Kidney (tissue), 13 donors: ENCODE measurements at regions not wholly inside any gene's neighbourhood (a gene's known extent, or its start where the extent isn't known, plus 50 kb on each side); places are given as distances from the start of the nearest gene placed in this dataset.

Experiments
- DNase-seq, 5 donors: peaks; one replicate each; pipeline ENCODE4 v3.0.0-alpha.2; 2013 to 2020
- FAIRE-seq: peaks from 2 replicates; lab custom pipeline; 2012; peaks lifted over from hg19 to GRCh38; lab: Jason Lieb, UNC
- H3K27ac ChIP-seq, 2 donors: one replicate each; pipeline ENCODE4 v1.7.0; 2013; ENCODE audit warnings: low read depth in 2 of 2, low read length in 2 of 2, inconsistent platforms in 1 of 2
- H3K27me3 ChIP-seq: one replicate; pipeline ENCODE4 v1.7.1; 2013; ENCODE audit warnings: low read length, inconsistent platforms; ENCODE audit not compliant: control insufficient read depth, insufficient read depth
- H3K36me3 ChIP-seq, 3 donors: one replicate each; pipeline versions ENCODE4 v1.7.0 to v1.7.1; 2013; ENCODE audit warnings: low read length in 3 of 3, control low read depth in 1 of 3, inconsistent platforms in 1 of 3; ENCODE audit not compliant: insufficient read depth in 3 of 3, control insufficient read depth in 2 of 3
- H3K4me1 ChIP-seq, 3 donors: one replicate each; pipeline versions ENCODE4 v1.7.0 to v1.7.1; 2013; ENCODE audit warnings: low read length in 3 of 3, inconsistent platforms in 1 of 3, low read depth in 1 of 3; ENCODE audit not compliant: control insufficient read depth in 2 of 3, insufficient read depth in 2 of 3
- H3K4me3 ChIP-seq, 3 donors: one replicate each; pipeline versions ENCODE4 v1.7.0 to v1.8.1; 2013; ENCODE audit warnings: low read length in 3 of 3, control low read depth in 1 of 3, inconsistent platforms in 1 of 3
- H3K9ac ChIP-seq, 3 donors: one replicate each; pipeline versions ENCODE4 v1.7.0 to v1.7.1; 2013; ENCODE audit warnings: low read length in 3 of 3, control low read depth in 1 of 3, inconsistent platforms in 1 of 3
- H3K9me3 ChIP-seq, 3 donors: one replicate each; pipeline versions ENCODE4 v1.7.0 to v1.7.1; 2013; ENCODE audit warnings: low read length in 3 of 3, control low read depth in 1 of 3, inconsistent platforms in 1 of 3; ENCODE audit not compliant: control insufficient read depth in 2 of 3, insufficient read depth in 1 of 3
- intact Hi-C: fragments of 100-400 bp; cut with DNase I; formaldehyde crosslinking; loops from one replicate; pipeline ENCODE4 v1.11.1; 2022
- TF ChIP-seq, protein P1 (sequence below): IDR thresholded peaks from 3 replicates; pipeline ENCODE4 v1.5.1; 2012; ENCODE audit warnings: mild to moderate bottlenecking, moderate library complexity, borderline replicate concordance; ENCODE audit not compliant: insufficient read depth; ENCODE audit errors: extremely low read depth
- donor health status: control.
- donor health status: control.
- donor health status: control.
- donor health status: control.
- donor health status: control.
- donor health status: DM: yes; HTN: yes; CAD: no.
- donor health status: Normal renal cell carcinoma (clear cell type).

DNA sequence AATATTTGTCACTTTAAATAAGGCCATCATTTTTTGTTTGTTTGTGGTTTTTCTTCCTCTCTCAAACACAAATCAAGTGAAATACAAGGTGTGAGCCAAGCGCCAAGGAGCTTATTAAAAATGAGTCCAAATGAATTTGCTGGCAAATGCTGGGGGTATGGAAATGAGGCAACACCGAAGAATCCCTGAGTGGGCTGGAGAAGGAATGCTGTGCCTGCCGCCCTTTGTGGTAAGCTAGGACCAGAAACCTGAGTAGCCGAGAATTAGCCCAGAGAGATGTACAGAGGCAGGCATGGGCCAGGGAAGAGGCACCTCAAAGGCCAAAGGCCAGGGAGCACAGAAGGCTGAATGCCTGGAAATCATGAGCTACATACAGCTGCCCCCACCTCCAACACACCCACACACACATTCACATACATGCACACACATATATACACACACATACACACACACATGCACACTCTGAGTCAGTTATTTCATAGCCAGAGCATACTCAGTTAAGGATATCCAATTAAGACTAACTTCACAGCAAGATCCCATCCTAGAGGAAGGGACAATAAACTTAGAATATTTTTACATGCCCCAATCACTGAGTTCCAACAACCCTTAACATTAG is 266.1 kb upstream of the DYNLRB2 start:
- Histone ChIP-seq H3K4me1 (no peaks in the 10 kb centered on the region), H3K27ac (no peak overlapping the region), H3K36me3 (no peaks in the 10 kb centered on the region), H3K4me3 (no peak overlapping the region), H3K9me3 (peaks cover 0 to 5% (median 0%) of the 10 kb centered on the region in 3 donors), H3K9ac (no peak overlapping the region), H3K27me3 (no peaks in the 10 kb centered on the region)
- TF ChIP-seq, protein P1, sequence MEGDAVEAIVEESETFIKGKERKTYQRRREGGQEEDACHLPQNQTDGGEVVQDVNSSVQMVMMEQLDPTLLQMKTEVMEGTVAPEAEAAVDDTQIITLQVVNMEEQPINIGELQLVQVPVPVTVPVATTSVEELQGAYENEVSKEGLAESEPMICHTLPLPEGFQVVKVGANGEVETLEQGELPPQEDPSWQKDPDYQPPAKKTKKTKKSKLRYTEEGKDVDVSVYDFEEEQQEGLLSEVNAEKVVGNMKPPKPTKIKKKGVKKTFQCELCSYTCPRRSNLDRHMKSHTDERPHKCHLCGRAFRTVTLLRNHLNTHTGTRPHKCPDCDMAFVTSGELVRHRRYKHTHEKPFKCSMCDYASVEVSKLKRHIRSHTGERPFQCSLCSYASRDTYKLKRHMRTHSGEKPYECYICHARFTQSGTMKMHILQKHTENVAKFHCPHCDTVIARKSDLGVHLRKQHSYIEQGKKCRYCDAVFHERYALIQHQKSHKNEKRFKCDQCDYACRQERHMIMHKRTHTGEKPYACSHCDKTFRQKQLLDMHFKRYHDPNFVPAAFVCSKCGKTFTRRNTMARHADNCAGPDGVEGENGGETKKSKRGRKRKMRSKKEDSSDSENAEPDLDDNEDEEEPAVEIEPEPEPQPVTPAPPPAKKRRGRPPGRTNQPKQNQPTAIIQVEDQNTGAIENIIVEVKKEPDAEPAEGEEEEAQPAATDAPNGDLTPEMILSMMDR, result no peak
- FAIRE-seq, result no peak
- DNase-seq, result no peak
- intact Hi-C loops, result no loop called here

GRCh38 chr16:80273635-80274538 is 266.9 kb upstream of the DYNLRB2 start:
- TF ChIP-seq, protein P1, result no peak
- no peak overlapping the region for H3K9ac ChIP-seq
- H3K27ac ChIP-seq, result no peak overlapping the region
- H3K4me3 ChIP-seq, result no peak overlapping the region
- no peaks in the 10 kb centered on the region for H3K27me3 ChIP-seq
- no peaks in the 10 kb centered on the region for H3K4me1 ChIP-seq
- intact Hi-C loops, result no loop called here
- DNase-seq, result no peak
- FAIRE-seq, result no peak
- no peaks in the 10 kb centered on the region for H3K36me3 ChIP-seq
- H3K9me3 ChIP-seq, result peaks cover 0 to 5% (median 0%) of the 10 kb centered on the region in 3 donors

DNA sequence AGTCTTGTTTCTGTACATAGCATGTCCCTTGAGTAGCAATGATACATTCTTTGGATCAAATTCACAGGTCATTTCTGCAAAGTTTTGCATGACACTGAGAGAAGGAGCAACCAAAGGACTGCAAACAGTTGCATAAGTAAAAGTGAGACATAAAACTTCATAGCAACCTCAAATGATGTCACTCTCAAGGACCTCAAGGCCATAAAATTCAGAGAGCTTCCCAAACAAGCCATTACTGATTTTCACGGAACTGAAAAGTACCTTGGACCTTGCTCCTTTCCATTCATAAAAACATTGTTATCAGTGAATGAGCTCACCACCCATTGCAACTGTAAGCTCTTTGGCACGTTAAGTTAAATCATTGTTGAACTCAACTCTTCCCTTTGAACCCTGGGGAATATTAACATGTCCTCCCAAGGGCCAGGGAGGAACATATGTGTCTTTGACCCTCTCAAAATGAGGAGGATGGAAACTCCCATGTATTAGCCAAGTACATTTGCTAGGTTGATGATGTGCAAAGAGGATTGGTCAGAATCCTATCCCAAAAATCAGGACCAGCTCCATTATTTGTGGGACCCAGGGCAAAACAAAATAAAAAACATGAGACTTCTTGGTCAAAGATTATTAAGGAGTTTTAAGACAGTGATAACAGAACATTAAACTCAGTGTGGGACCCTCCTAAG is 275.0 kb upstream of the DYNLRB2 start:
- FAIRE-seq (no peak), DNase-seq (no peak)
- intact Hi-C loops, result no loop called here

More for the DNA sequence above, 275.0 kb upstream of the DYNLRB2 start:
- TF ChIP-seq, protein P1, result no peak
- Histone ChIP-seq H3K9ac (no peak overlapping the region), H3K27me3 (no peaks in the 10 kb centered on the region), H3K4me3 (no peak overlapping the region), H3K27ac (no peak overlapping the region), H3K9me3 (no peaks in the 10 kb centered on the region), H3K36me3 (no peaks in the 10 kb centered on the region), H3K4me1 (no peaks in the 10 kb centered on the region)
